Frontal cortex (tissue), 3 donors: ENCODE measurements at regions not wholly inside any gene's neighbourhood (a gene's known extent, or its start where the extent isn't known, plus 50 kb on each side); places are given as distances from the start of the nearest gene placed in this dataset.

Experiments used
- DNase-seq, 2 donors: peaks; one replicate each; pipeline ENCODE4 v3.0.0; 2012; ENCODE audit warnings: low spot score in 2 of 2
- FAIRE-seq: peaks from 2 replicates; lab custom pipeline; 2012; peaks lifted over from hg19 to GRCh38; lab: Jason Lieb, UNC
- donor health status: control.
- donor health status: control.
- donor health status: control.

DNA sequence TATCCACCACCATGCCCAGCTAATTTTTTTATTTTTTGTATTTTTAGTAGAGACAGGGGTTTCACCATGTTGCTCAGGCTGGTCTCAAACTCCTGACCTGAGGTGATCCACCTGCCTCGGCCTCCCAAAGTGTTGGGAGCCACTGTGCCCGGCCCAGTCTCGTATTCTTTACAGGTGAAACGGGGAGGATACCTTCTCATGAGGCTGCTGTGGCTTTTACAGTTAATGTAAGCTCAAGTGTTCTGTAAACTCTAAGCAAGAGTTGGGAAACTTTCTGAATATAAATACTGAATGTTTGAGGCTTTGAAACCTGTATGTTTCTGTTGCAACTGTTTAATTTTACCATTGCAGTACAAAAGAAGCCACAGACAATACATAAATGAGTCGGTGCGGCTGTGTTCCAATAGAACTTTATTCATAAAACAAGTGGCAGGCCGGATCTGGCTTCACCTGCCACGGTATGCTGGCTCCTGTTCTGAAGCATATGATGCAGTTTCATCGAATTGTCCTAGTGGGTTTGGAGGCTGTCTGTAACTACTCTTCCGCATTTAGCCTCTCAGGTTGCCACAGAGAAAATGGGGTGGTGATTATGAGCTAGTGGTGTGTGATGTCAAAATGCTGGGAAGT is 192.5 kb upstream of the ZFP64 start:
- FAIRE-seq: no peak
- DNase-seq: no peak

DNA sequence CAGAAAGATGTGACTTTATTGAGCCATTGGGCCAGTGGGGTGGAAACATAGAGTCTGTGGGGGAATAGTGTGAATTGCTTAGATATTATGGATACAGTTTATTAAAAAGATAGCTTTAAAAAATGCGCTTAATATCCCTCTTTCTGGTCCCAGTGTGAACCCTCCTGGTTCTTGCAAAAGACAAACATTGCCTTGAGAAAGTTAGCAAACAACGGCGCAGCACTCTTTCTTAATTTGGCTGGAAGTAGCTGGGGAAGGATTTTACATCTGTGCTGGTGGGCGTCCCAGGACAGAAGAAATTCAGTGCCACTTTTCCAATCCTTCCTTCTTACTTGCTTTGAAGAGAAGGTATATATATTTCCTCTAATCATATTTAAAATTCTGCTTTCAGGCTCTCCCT is 191.4 kb upstream of the ZFP64 start:
- no peak for FAIRE-seq
- no peak for DNase-seq

DNA sequence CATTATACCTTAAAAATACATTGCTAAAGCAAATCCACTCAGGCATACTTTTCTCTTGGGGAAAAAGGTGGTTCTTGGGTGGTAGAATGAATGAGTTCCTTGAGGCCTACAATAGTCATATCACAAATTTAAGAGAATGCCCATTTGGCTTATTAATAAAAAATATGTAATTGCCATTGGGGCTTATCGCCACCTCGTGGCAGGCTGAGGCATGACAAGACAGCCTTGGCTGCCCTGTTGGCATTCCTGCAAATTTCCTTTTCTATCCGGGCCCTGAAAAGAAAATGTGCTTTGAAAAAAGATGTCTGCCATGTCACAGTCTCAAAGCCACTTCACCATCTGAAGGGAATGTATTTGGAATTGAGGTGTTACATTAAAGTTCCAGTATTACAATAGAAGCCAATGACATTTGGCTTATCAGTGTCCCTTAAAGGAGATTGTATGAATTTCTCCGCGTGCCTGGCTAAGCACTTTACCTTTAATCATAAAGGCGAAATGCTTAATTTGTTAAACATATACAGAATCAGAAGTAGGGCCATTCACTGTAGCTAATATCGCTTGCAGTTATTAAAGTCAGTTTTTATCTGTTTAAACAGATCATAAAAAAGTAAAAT is 188.3 kb upstream of the ZFP64 start:
- DNase-seq: peak in 1 of 2 donors; percentile 5
- no peak for FAIRE-seq

DNA sequence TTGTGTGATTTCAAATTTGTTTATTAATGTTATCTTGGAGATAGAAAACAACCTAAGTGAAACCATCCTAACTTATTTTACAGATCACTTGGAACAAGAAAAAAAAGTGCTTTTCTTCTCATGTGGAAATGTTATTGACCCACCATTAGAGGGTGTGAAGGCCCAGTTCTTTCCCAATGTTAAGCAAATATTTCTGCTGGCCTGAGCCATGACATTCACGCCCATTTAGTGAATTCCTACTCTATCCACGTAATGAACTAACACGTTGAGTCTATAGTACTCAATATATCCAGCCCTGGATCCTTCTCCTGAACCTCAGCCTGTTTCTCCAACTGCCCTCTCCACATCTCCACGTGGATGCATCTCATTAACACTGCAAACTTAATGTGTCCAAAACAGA is 180.6 kb upstream of the ZFP64 start:
- DNase-seq (no peak), FAIRE-seq (no peak)

DNA sequence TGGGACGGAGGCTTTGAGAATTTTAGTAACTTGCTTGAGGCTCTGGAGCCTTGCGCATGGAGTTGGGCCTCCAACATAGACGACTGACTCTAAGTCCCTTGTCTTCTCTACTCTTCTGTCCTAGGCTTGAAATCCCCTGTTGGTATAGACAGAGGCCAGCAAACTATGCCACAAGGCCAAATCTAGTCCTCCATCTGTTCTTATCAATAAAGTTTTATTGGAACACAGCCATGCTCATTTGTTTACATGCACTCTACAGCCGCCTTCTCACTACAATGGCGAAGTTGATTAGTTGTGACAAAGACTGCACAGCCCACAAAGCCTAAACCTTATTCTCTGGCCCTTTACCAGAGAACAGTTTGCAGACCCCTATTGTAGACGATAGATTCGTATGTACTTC is 174.1 kb upstream of the ZFP64 start:
- FAIRE-seq (no peak), DNase-seq (no peak)

DNA sequence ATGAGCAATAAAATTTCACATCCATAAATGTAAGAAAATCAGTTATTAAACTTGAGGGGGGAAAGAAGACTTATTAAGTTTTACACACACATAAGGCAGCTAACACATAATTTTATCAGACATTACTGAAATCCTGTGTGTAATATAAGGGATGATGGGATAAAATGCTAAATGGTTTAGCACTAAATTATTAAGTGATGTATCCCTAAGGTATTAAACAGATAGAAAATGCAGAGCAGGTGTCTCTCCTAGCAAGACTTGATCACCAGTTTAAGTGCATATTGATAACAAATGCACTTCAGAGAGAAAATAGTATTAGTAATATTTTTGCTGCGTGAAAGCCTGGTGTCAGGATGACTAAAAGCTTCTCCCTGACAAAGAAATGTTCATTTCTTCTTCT is 172.8 kb upstream of the ZFP64 start:
- DNase-seq (no peak), FAIRE-seq (no peak)

DNA sequence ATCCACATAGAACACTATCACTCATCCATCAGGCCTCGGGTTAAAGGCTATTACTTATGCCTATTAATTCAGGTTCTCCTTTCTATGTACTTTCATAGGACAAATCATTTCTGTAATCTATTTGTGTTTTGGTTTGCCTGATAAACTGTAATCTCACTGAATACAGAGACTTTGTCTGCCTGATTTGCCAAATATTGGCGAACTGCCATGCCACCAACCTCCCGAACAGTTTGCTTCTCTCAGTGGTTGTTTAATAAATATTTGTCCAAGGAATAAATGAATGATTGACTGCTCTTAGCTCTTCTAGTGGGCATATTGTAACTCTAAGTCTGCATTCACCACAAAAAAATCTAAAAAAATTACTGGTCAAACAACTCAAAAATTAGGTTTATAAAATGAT is 170.1 kb upstream of the ZFP64 start:
- FAIRE-seq: no peak
- DNase-seq: no peak

DNA sequence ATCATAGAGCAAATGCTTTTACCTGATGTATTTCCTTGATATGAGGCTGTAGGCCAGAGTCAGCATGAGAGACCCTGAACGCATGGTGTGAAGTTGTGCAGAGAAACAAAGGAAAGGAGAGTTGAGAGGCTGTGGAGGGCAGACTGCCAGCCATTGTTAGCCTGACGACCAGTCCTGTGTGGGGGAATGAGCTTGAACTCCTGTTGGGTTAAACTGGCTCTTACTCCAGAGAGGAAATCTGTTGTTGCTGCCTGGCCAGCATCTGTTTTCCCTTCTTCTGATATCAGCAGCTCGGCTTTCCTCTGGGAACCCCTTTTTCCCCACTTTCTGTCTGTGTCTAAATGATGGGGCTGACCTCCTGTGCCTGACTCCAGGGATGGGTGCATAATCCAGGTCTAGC is 158.2 kb upstream of the ZFP64 start:
- no peak for DNase-seq
- FAIRE-seq: no peak

DNA sequence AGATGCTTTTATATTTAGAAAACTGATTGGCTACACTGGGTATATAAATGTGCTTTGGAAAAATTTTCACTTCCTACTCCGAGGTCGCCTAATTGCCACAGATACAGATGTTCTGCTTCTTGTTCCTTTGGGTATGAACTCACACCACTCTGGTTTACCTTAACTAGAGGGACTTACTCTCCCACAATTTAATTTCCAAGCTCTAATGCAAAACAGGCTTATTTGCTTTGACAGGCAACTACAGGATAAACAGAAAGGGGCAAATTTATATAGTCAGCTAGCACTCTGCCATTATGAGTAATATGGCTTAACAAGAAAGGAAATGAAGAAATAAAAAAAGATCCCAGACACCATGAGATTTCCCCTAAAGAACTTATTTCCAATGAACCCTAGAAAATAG is 156.9 kb upstream of the ZFP64 start:
- FAIRE-seq (no peak), DNase-seq (no peak)

DNA sequence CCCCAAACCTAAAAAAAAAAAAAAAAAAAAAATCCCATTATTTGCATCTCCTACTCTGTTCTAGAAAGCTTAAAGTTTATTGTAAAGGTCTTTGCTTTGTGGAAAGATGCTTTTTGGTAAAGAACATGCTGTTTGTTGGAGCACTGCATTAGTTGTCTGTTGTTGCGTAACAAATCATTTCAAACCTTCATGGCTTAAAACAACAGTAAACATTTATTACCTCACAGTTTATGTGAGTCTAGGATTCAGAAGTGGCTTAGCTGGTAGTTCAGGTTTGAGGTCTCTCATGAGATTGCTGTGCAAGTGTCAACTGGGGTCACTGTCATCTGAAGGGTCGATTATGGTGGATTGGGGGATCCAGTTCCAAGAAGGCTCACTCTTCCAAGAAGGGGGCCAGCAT is 155.2 kb upstream of the ZFP64 start:
- DNase-seq: no peak
- no peak for FAIRE-seq

DNA sequence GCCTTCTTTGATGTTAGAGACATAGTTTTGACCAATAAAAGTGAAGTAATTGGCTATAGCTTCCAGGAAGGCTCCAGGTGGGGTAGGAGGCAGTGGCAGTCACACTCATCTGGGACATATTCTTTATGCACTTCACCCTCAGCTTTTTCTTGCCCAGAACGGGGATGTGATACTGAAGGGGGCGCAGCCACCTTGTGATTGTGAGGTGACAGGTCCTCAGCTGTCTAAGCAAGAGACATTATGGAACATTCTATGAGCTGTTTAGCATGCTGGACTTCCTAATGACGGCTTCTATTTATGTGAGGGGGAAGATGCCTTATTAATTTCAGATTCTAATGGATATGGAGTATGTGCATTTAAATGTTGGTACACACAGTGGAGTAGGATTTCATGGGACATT is 151.3 kb upstream of the ZFP64 start:
- no peak for FAIRE-seq
- no peak for DNase-seq

DNA sequence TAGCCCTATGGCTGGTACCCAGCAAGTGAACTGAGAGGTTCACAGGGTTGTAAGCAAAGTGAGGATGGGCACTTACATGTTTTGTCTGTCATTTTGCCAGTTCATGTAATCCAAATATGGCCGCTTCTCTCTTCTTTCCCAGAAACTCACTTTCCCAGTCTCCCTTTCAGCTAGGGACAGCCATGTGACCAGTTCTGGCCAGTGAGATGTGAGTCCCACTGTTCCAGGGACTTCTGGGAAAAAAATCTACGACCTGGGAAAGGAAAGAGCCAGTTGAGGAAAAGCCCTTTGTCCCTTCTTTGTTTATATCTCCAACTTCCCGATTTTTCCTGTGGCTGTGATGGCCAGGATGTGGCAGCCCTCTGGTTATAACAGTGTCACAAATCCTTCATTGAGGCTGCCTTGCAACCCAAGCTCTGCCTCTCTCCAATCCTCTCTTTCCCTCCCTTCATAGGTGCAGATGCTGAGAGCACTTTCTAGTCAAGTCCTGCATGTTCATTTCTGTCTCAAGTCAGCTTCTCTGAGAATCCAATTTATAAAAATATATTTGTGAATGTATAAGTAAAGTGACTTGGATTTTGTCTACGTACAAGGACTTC is 148.6 kb upstream of the ZFP64 start:
- DNase-seq (no peak), FAIRE-seq (no peak)

DNA sequence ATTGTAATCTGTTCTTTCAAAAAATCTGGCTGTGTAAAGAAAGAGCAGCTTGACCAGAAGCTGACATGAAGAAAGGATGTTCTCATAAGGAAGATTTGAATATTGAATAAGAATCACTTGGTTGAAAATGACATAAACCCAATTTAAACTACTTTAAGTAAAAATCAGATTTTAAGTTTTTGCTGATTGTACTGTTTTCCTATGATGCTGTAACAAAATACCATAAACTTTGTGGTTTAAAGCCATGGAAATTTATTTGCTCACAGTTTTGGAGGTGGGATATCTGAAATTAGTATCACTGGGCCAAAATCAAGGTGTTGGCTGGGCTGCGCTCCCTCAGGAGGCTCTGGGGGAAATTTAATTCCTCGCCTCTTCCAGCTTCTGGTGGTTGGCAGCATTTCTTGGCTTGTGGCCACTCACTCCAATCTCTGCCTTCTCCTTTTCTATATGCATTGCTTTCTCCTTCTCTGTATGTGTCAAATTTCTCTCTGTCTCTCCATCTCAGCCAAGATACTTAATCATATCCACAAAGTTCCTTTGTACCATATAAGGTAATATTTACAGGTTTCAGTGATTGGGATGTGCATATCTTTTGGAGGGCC is 141.2 kb upstream of the ZFP64 start:
- no peak for DNase-seq
- FAIRE-seq: no peak

DNA sequence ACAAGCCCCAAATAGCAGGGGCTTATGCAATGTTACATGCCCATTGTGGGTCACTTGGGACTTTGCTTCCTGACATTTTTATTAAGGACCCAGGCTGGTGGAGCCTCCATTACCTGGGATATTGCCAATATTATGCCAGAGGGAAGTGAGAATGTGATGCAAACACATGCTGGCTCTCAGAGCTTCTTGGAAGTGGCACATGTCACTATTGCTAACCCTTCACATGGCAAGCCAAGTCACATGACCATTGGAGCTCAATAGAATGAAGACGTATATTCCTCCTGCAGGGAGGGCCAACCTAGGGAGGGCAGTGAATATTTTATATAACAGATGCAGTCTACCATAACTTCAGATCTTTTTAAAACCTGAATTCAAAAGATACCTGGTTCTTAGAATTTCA is 140.7 kb upstream of the ZFP64 start:
- no peak for DNase-seq
- FAIRE-seq: no peak

DNA sequence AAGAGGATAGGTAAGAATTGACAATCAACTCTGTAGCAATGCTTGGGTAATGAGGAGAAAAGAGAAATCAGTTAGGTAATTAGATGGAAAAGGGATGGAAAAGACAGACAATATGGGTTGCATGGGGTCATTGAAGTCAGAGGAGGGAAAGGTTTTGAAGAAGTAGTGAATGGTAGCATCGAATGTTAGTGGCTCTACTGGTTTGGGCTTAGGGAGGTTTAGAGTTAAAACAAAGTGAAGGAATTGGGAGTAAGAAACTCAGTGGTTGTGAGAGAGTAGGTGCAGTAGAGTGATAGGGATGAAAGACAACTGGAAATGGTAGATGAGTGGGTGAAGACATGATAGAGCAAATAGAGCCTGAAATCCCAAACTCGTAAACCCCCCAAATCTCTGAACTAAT is 140.1 kb upstream of the ZFP64 start:
- DNase-seq: no peak
- FAIRE-seq: no peak

DNA sequence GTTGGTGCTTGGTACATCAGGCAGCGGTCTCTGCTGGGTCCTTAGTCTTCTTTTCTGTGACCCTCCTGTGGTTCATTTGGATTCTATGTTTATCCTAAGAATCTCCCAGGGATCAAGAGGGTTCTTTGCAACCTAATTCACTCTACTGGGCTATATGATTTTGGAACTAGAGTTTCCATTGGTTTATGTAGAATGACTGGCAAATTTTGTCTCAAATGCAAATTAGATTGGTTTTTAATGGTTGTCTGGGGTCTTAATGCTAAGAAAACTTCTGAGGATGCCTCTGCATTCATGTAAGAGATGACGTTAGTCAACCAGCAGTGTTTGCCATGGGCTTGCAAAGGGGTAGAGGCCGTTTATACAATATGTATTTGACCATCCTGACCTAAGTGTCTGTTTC is 129.8 kb upstream of the ZFP64 start:
- DNase-seq (no peak), FAIRE-seq (no peak)

DNA sequence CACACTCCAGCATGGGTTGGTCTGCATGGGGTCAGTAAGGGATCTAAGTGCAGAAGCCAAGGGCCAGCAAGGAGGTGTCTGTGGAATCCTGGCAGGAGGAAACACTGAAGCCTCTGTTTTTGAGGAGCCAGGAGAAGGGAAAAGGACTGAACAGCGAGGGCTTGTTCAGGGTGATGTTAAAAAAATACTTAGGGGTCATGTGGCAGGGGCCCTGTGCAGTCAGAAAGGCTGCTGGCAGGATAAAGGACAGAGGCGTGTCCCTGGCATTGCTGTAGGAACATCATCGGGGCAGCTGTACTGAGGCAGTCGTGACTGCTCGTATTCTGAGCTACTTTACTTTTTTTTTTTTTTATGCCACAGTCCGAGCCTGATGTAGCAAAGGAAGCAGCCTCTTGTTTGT is 127.1 kb upstream of the ZFP64 start:
- DNase-seq: no peak
- no peak for FAIRE-seq

DNA sequence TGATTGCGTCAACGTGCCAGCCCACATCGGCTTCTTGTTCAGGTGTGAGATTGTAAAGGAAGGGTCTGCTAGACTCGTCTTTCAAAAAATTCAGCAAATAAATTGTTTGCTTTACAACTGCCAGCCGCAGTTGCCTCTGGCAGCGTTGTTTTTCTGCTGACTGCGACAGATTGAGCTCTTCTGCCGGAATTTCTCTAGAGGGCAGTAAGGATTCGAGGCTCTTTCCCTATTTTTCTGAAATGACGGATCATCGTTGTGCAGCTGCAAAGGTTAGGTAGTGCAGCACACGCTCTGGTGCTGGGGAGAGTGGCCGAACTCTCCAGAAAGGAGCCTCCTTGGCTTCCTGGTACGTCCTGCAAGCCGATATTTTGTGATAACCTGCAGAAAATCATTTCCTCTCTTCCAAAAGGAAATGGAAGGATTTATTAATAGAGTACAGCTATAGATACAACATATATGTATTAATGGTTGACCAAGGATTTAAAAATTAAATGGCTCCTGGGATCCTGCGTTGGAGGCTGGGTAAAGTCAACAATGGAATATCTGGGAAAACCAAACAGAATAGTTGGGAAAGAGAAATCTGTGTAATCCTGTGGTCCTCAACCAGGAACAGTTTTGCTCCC is 121.9 kb upstream of the ZFP64 start:
- DNase-seq (peak in 1 of 2 donors; percentile 30), FAIRE-seq (no peak)

DNA sequence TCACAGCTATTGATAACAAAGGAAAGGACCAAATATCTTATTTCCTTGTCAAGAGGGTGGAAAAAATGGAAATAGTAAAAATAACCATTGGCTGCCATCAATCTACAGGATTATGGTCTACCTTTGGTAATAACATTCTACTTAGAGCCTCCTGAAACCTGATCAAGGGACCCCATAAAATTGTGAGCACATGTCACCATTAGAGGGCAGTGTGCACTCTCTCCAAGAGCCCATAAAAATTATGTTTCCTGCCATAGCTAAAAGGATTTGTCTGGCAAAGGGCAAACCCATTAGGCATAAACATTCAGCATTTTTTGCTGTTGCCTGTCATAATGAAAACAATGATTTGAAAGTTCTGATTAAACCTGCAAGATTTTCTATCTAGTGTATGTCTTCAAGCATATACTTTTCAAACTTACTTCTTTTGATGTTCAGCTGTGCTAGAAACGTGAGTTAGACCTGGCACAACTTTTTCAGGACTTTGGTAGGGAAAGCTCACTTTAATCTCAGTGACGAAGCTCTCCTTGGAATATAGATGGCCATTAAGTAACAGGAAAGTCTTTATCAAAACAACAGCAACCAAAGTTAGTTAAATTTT is 120.7 kb upstream of the ZFP64 start:
- DNase-seq (peak in 1 of 2 donors; percentile 30), FAIRE-seq (peak; percentile 24)

DNA sequence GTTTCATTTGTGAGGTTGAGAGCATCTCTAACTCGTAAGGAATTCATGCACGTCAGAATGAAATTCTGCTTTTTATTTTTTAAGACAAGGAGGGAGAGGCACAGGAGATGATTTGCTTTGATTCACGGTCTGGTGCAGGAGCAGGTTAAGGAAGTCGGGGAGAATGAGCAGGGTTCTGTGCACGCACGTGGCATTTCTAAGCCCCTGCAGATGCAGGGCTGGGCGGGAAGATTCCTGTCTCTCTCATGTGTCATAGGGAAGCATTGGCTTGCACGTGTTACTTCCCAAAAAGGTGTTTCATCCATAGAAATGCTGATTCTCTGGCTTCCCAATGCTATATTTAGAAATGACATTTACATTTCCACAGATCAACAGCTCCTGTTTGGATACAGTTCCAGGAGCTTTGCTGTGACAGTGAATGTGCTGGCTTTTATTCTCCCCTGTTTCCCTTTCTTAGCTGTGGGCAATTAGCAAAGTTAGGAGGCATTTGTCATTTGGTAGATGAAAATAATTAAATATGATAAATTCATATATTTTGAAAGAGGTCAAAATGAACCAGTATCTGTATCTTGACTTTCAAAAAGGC is 119.7 kb upstream of the ZFP64 start:
- no peak for DNase-seq
- FAIRE-seq: no peak
